Naive thymus-derived CD4-positive, alpha-beta T cell (primary cell): ENCODE measurements at regions not wholly inside any gene's neighbourhood (a gene's known extent, or its start where the extent isn't known, plus 50 kb on each side); places are given as distances from the start of the nearest gene placed in this dataset.

Experiments
- ATAC-seq: fragments of 150-1000 bp; cut with Tn5 transposase; 2 replicates; pipeline ENCODE4 v1.10.0; 2021; ENCODE audit warnings: mild to moderate bottlenecking, moderate library complexity
- CTCF ChIA-PET: fragments of 350-600 bp; sonication (Branson Sonifier 250); formaldehyde crosslinking; loops from one replicate; lab custom pipeline; 2021; ENCODE audit warnings: antibody characterized with exemption; lab: Charles Lee
- POLR2A ChIA-PET: fragments of 350-600 bp; sonication (Branson Sonifier 250); formaldehyde crosslinking; loops from one replicate; lab custom pipeline; 2021; ENCODE audit warnings: antibody characterized with exemption, inconsistent platforms; lab: Charles Lee
- DNase-seq, 9 donors: peaks; one replicate each; pipeline versions ENCODE4 v3.0.0 to v3.0.0-alpha.2; 2020 to 2022; ENCODE audit warnings: mixed read lengths in 1 of 9
- H3K27ac ChIP-seq: one replicate; pipeline ENCODE4 v1.7.0; 2013; ENCODE audit warnings: mild to moderate bottlenecking, low read depth, low read length, moderate library complexity
- H3K27me3 ChIP-seq, 2 donors: one replicate each; pipeline ENCODE4 v1.7.0; 2013; ENCODE audit warnings: low read length in 2 of 2, mild to moderate bottlenecking in 2 of 2, moderate library complexity in 2 of 2; ENCODE audit not compliant: control insufficient read depth in 2 of 2, insufficient read depth in 2 of 2
- H3K36me3 ChIP-seq, 3 experiments: 1 replicate in 2 of 3; 2 replicates in 1 of 3; pipeline ENCODE4 v1.7.0; 2013; ENCODE audit warnings: low read length in 3 of 3, mild to moderate bottlenecking in 3 of 3, moderate library complexity in 1 of 3; ENCODE audit not compliant: insufficient read depth in 3 of 3, control insufficient read depth in 2 of 3
- H3K4me1 ChIP-seq, 2 donors: one replicate each; pipeline ENCODE4 v1.7.0; 2013; ENCODE audit warnings: low read length in 2 of 2, mild to moderate bottlenecking in 2 of 2, moderate library complexity in 1 of 2; ENCODE audit not compliant: control insufficient read depth in 2 of 2, insufficient read depth in 2 of 2
- H3K4me3 ChIP-seq: 2 replicates; pipeline ENCODE4 v1.7.0; 2013; ENCODE audit warnings: mild to moderate bottlenecking, low read length
- H3K9me3 ChIP-seq, 3 experiments: 1 replicate in 2 of 3; 2 replicates in 1 of 3; pipeline ENCODE4 v1.7.0; 2013; ENCODE audit warnings: low read length in 3 of 3; ENCODE audit not compliant: control insufficient read depth in 2 of 3
- H3K27ac Mint-ChIP-seq, 9 donors: one replicate each; pipeline ENCODE4 v1.8.0; 2020 to 2022; ENCODE audit warnings: mixed read lengths in 9 of 9, mild to moderate bottlenecking in 8 of 9, moderate library complexity in 5 of 9, inconsistent platforms in 2 of 9
- H3K27me3 Mint-ChIP-seq, 5 donors: one replicate each; pipeline ENCODE4 v1.8.0; 2021 to 2022; ENCODE audit warnings: mixed read lengths in 5 of 5, mild to moderate bottlenecking in 1 of 5
- H3K36me3 Mint-ChIP-seq, 5 donors: one replicate each; pipeline ENCODE4 v1.8.0; 2020 to 2022; ENCODE audit warnings: mixed read lengths in 5 of 5, mild to moderate bottlenecking in 3 of 5, inconsistent platforms in 1 of 5
- H3K4me1 Mint-ChIP-seq, 7 donors: one replicate each; pipeline ENCODE4 v1.8.0; 2020 to 2022; ENCODE audit warnings: mixed read lengths in 7 of 7, mild to moderate bottlenecking in 3 of 7, inconsistent platforms in 1 of 7
- H3K4me3 Mint-ChIP-seq, 10 donors: one replicate each; pipeline ENCODE4 v1.8.0; 2020 to 2022; ENCODE audit warnings: mild to moderate bottlenecking in 10 of 10, mixed read lengths in 10 of 10, moderate library complexity in 6 of 10, inconsistent platforms in 2 of 10
- H3K9me3 Mint-ChIP-seq, 11 donors: one replicate each; pipeline ENCODE4 v1.8.0; 2020 to 2022; ENCODE audit warnings: mixed read lengths in 11 of 11, mild to moderate bottlenecking in 4 of 11, inconsistent platforms in 1 of 11, moderate library complexity in 1 of 11
- intact Hi-C, 2 donors: fragments of 100-400 bp; cut with micrococcal nuclease; formaldehyde crosslinking; loops; one replicate each; pipeline ENCODE4 v1.15.1; 2023

- DNase-seq (no peak), ATAC-seq (no peak)
- no peak overlapping the region for H3K4me3 Mint-ChIP-seq
- ChIA-PET POLR2A (no interaction called here), CTCF (no interaction called here)
- no peaks in the 10 kb centered on the region for H3K36me3 Mint-ChIP-seq
- intact Hi-C loops = no loop called here
- peaks cover 0 to 2% (median 0%) of the 10 kb centered on the region in 11 donors for H3K9me3 Mint-ChIP-seq
- Histone ChIP-seq H3K4me1 (no peaks in the 10 kb centered on the region), H3K27ac (no peak overlapping the region), H3K4me3 (no peak overlapping the region), H3K36me3 (no peaks in the 10 kb centered on the region), H3K9me3 (no peaks in the 10 kb centered on the region), H3K27me3 (no peaks in the 10 kb centered on the region)
- H3K4me1 Mint-ChIP-seq = peaks cover 0 to 5% (median 0%) of the 10 kb centered on the region in 7 donors
- H3K27me3 Mint-ChIP-seq = peaks cover 10 to 20% (median 19%) of the 10 kb centered on the region in 5 donors
- no peak overlapping the region for H3K27ac Mint-ChIP-seq
Observed at GRCh38 chr7:35495377-35495776, 199.6 kb downstream of the HERPUD2 start.

GRCh38 chr7:35494407-35494806 is 200.5 kb downstream of the HERPUD2 start:
- H3K27me3 Mint-ChIP-seq = peaks cover 6 to 20% (median 18%) of the 10 kb centered on the region in 5 donors
- no peak overlapping the region for H3K27ac Mint-ChIP-seq
- no peak overlapping the region for H3K4me3 ChIP-seq
- POLR2A ChIA-PET = no interaction called here
- H3K36me3 ChIP-seq = no peaks in the 10 kb centered on the region
- CTCF ChIA-PET = no interaction called here
- intact Hi-C loops = no loop called here
- peaks cover 0 to 3% (median 0%) of the 10 kb centered on the region in 11 donors for H3K9me3 Mint-ChIP-seq
- no peak for DNase-seq
- no peak for ATAC-seq
- peaks cover 0 to 5% (median 0%) of the 10 kb centered on the region in 7 donors for H3K4me1 Mint-ChIP-seq
- no peak overlapping the region for H3K27ac ChIP-seq
- no peak overlapping the region for H3K4me3 Mint-ChIP-seq
- no peaks in the 10 kb centered on the region for H3K9me3 ChIP-seq
- H3K27me3 ChIP-seq = no peaks in the 10 kb centered on the region
- H3K36me3 Mint-ChIP-seq = no peaks in the 10 kb centered on the region
- H3K4me1 ChIP-seq = no peaks in the 10 kb centered on the region

- CTCF ChIA-PET = no interaction called here
- Histone ChIP-seq H3K36me3 (no peaks in the 10 kb centered on the region), H3K4me3 (no peak overlapping the region), H3K27ac (no peak overlapping the region), H3K27me3 (no peaks in the 10 kb centered on the region), H3K9me3 (no peaks in the 10 kb centered on the region), H3K4me1 (no peaks in the 10 kb centered on the region)
- ATAC-seq (no peak), DNase-seq (no peak)
- Mint-ChIP-seq H3K36me3 (no peaks in the 10 kb centered on the region), H3K4me3 (no peak overlapping the region), H3K27me3 (peaks cover 0 to 12% (median 7%) of the 10 kb centered on the region in 5 donors), H3K27ac (no peak overlapping the region), H3K4me1 (peaks cover 0 to 5% (median 0%) of the 10 kb centered on the region in 7 donors), H3K9me3 (peaks cover 0 to 2% (median 0%) of the 10 kb centered on the region in 11 donors)
- intact Hi-C loops = no loop called here
- POLR2A ChIA-PET = no interaction called here
Observed at GRCh38 chr7:35492451-35493175, 202.3 kb downstream of the HERPUD2 start.

GRCh38 chr7:35491233-35491632 is 203.7 kb downstream of the HERPUD2 start:
- H3K27me3 Mint-ChIP-seq = peaks cover 0 to 8% (median 0%) of the 10 kb centered on the region in 5 donors
- peaks cover 0 to 2% (median 0%) of the 10 kb centered on the region in 11 donors for H3K9me3 Mint-ChIP-seq
- H3K27ac ChIP-seq = no peak overlapping the region
- ChIA-PET CTCF (no interaction called here), POLR2A (no interaction called here)
- no peak for ATAC-seq
- DNase-seq = no peak
- H3K36me3 ChIP-seq = no peaks in the 10 kb centered on the region
- peaks cover 0 to under 1% (median 0%) of the 10 kb centered on the region in 7 donors for H3K4me1 Mint-ChIP-seq
- H3K4me1 ChIP-seq = no peaks in the 10 kb centered on the region
- no peaks in the 10 kb centered on the region for H3K9me3 ChIP-seq
- H3K36me3 Mint-ChIP-seq = no peaks in the 10 kb centered on the region
- H3K27ac Mint-ChIP-seq = no peak overlapping the region
- H3K27me3 ChIP-seq = no peaks in the 10 kb centered on the region
- intact Hi-C loops = no loop called here
- no peak overlapping the region for H3K4me3 Mint-ChIP-seq
- no peak overlapping the region for H3K4me3 ChIP-seq

GRCh38 chr7:35487841-35488240 is 207.1 kb downstream of the HERPUD2 start:
- DNase-seq = no peak
- no peak overlapping the region for H3K4me3 ChIP-seq
- H3K27ac ChIP-seq = no peak overlapping the region
- H3K4me1 ChIP-seq = no peaks in the 10 kb centered on the region
- intact Hi-C loops = no loop called here
- no peak for ATAC-seq
- ChIA-PET POLR2A (no interaction called here), CTCF (no interaction called here)
- no peaks in the 10 kb centered on the region for H3K9me3 ChIP-seq
- no peak overlapping the region for H3K4me3 Mint-ChIP-seq
- H3K27me3 ChIP-seq = no peaks in the 10 kb centered on the region
- peaks cover 5 to 15% (median 8%) of the 10 kb centered on the region in 5 donors for H3K27me3 Mint-ChIP-seq
- H3K9me3 Mint-ChIP-seq = peaks cover 0 to 4% (median 0%) of the 10 kb centered on the region in 11 donors
- no peaks in the 10 kb centered on the region for H3K4me1 Mint-ChIP-seq
- no peaks in the 10 kb centered on the region for H3K36me3 ChIP-seq
- no peak overlapping the region for H3K27ac Mint-ChIP-seq
- no peaks in the 10 kb centered on the region for H3K36me3 Mint-ChIP-seq

- ATAC-seq = no peak
- Mint-ChIP-seq H3K9me3 (peaks cover 0 to 4% (median 0%) of the 10 kb centered on the region in 11 donors), H3K27me3 (peaks cover 6 to 15% (median 8%) of the 10 kb centered on the region in 5 donors), H3K27ac (no peak overlapping the region), H3K4me3 (no peak overlapping the region), H3K4me1 (no peaks in the 10 kb centered on the region), H3K36me3 (no peaks in the 10 kb centered on the region)
- Histone ChIP-seq H3K4me1 (no peaks in the 10 kb centered on the region), H3K4me3 (no peak overlapping the region), H3K27ac (no peak overlapping the region), H3K36me3 (no peaks in the 10 kb centered on the region), H3K27me3 (no peaks in the 10 kb centered on the region), H3K9me3 (no peaks in the 10 kb centered on the region)
- intact Hi-C loops = no loop called here
- ChIA-PET CTCF (no interaction called here), POLR2A (no interaction called here)
- no peak for DNase-seq
Observed at GRCh38 chr7:35487402-35487801, 207.5 kb downstream of the HERPUD2 start.

GRCh38 chr7:35485436-35485835 is 209.5 kb downstream of the HERPUD2 start:
- H3K36me3 Mint-ChIP-seq = no peaks in the 10 kb centered on the region
- CTCF ChIA-PET = no interaction called here
- no peaks in the 10 kb centered on the region for H3K4me1 Mint-ChIP-seq
- Histone ChIP-seq H3K4me3 (no peak overlapping the region), H3K4me1 (no peaks in the 10 kb centered on the region), H3K36me3 (no peaks in the 10 kb centered on the region), H3K27me3 (no peaks in the 10 kb centered on the region), H3K9me3 (no peaks in the 10 kb centered on the region), H3K27ac (no peak overlapping the region)
- intact Hi-C loops = no loop called here
- peaks cover 8 to 31% (median 21%) of the 10 kb centered on the region in 5 donors for H3K27me3 Mint-ChIP-seq
- no peak overlapping the region for H3K4me3 Mint-ChIP-seq
- DNase-seq (no peak), ATAC-seq (no peak)
- H3K27ac Mint-ChIP-seq = no peak overlapping the region
- POLR2A ChIA-PET = no interaction called here
- peaks cover 0 to 4% (median 0%) of the 10 kb centered on the region in 11 donors for H3K9me3 Mint-ChIP-seq
